Fibroblast of lung (primary cell): ENCODE measurements at regions not wholly inside any gene's neighbourhood (a gene's known extent, or its start where the extent isn't known, plus 50 kb on each side); places are given as distances from the start of the nearest gene placed in this dataset.

Experiments
- CTCF ChIP-seq, 2 donors: IDR thresholded peaks in 1 of 2; conservative IDR thresholded peaks in 1 of 2; 1 replicate in 1 of 2; 2 replicates in 1 of 2; pipeline ENCODE4 v1.5.1; 2011 to 2012; ENCODE audit warnings: low read length in 2 of 2, control low read depth in 1 of 2, inconsistent platforms in 1 of 2, low read depth in 1 of 2, mild to moderate bottlenecking in 1 of 2
- EZH2 ChIP-seq: IDR thresholded peaks from 2 replicates; pipeline ENCODE4 v1.5.1; 2012; ENCODE audit warnings: low read length, control low read depth, mild to moderate bottlenecking; ENCODE audit errors: missing control alignments

DNA sequence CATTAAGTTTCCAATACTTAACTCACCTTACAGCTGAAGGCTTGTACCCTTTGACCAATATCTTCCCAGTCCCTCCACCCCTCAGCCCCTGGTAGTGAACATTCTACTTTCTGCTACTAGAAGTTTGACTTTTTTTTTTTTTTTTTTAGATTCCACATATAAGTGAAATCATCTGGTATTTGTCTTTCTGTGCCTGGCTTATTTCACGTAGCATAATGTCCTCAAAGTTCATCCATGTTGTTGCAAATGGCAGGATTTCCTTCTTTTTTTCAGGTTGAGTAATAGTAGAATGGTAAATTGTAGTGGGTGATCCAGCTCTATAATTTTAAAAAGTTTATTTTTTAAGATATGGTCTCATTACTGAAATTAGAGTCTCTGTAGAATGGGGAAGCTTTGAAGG, 316.0 kb downstream of the MTX2 start:
- TF ChIP-seq CTCF (conservative IDR thresholded peaks at IDR 0.05 in 1 of 2, IDR thresholded peaks at IDR 0.05 in 1 of 2; ENCODE audit: low read depth in 1 of 2, low read length in 2 of 2), result no peak
- TF ChIP-seq EZH2, result no peak
